SK-N-SH (cell line): ENCODE measurements at regions not wholly inside any gene's neighbourhood (a gene's known extent, or its start where the extent isn't known, plus 50 kb on each side); places are given as distances from the start of the nearest gene placed in this dataset.
A peak's percentile ranks its signal among the peaks of the same experiment; 100 is the strongest.

ENCODE experiments used
- CTCF ChIA-PET: fragments of 300-600, 350-600 bp; formaldehyde crosslinking; extraction: SDS; loops from one replicate; lab custom pipeline; 2021; lab: Yijun Ruan, JAX
- POLR2A ChIA-PET: fragments of 350-600 bp; sonication (Branson Sonifier 250); formaldehyde crosslinking; extraction: SDS; loops from one replicate; lab custom pipeline; 2020; ENCODE audit warnings: antibody characterized with exemption, inconsistent platforms; lab: Yijun Ruan, JAX
- DNase-seq: peaks from one replicate; pipeline ENCODE4 v3.0.0; 2012
- H2AFZ ChIP-seq: fragments of 200-600 bp; sonication (generic); 2 replicates; pipeline ENCODE4 v1.8.1; 2016; ENCODE audit warnings: antibody characterized with exemption, mild to moderate bottlenecking, low read depth
- H3F3A ChIP-seq: fragments of 200-600 bp; sonication (generic); replicated peaks from 2 replicates; pipeline ENCODE3; 2016; ENCODE audit warnings: antibody characterized with exemption, mild to moderate bottlenecking; ENCODE audit not compliant: insufficient read depth
- H3K27ac ChIP-seq, 2 experiments: fragments of 200-500 bp in 1 of 2; fragments of 200-600 bp in 1 of 2; sonication (Bioruptor generic) in 1 of 2; sonication (generic), shearing (Covaris generic) in 1 of 2; 2 replicates each; pipeline versions ENCODE4 v1.5.1 to v1.6.1; 2014 to 2016; ENCODE audit warnings: low read depth in 2 of 2, inconsistent platforms in 1 of 2, low read length in 1 of 2, mild to moderate bottlenecking in 1 of 2, mixed read lengths in 1 of 2
- H3K27me3 ChIP-seq: fragments of 200-600 bp; sonication (generic), shearing (Covaris generic); 2 replicates; pipeline ENCODE4 v1.6.1; 2016; ENCODE audit warnings: mixed run types; ENCODE audit not compliant: insufficient read depth
- H3K36me3 ChIP-seq, 2 experiments: fragments of 200-500 bp in 1 of 2; fragments of 200-600 bp in 1 of 2; sonication (Bioruptor generic) in 1 of 2; sonication (generic) in 1 of 2; replicated peaks in 1 of 2; 2 replicates each; pipeline versions ENCODE3 to v1.5.1; 2014 to 2016; ENCODE audit warnings: low read length in 1 of 2, mild to moderate bottlenecking in 1 of 2; ENCODE audit not compliant: insufficient read depth in 2 of 2, control insufficient read depth in 1 of 2
- H3K4me1 ChIP-seq, 2 experiments: fragments of 200-500 bp in 1 of 2; fragments of 200-600 bp in 1 of 2; sonication (Bioruptor generic) in 1 of 2; sonication (generic), shearing (Covaris generic) in 1 of 2; 2 replicates each; pipeline versions ENCODE4 v1.5.1 to v1.6.1; 2014 to 2016; ENCODE audit warnings: low read depth in 1 of 2, low read length in 1 of 2, mixed run types in 1 of 2; ENCODE audit not compliant: insufficient read depth in 2 of 2, control insufficient read depth in 1 of 2
- H3K4me2 ChIP-seq: fragments of 200-600 bp; sonication (generic), shearing (Covaris generic); 2 replicates; pipeline ENCODE4 v1.6.1; 2017; ENCODE audit warnings: mixed run types
- H3K4me3 ChIP-seq, 2 experiments: fragments of 200-500 bp in 1 of 2; fragments of 200-600 bp in 1 of 2; sonication (Bioruptor generic) in 1 of 2; sonication (generic), shearing (Covaris generic) in 1 of 2; 2 replicates each; pipeline versions ENCODE4 v1.5.1 to v1.8.1; 2014 to 2016; ENCODE audit warnings: low read depth in 2 of 2, inconsistent platforms in 1 of 2, low read length in 1 of 2, mild to moderate bottlenecking in 1 of 2, mixed read lengths in 1 of 2, moderate library complexity in 1 of 2
- H3K79me2 ChIP-seq: fragments of 200-600 bp; sonication (generic); 2 replicates; pipeline ENCODE4 v1.8.1; 2017; ENCODE audit warnings: mild to moderate bottlenecking; ENCODE audit not compliant: insufficient read depth
- H3K9ac ChIP-seq: fragments of 200-600 bp; sonication (generic); 2 replicates; pipeline ENCODE4 v1.6.1; 2017; ENCODE audit warnings: mixed run types
- H3K9me2 ChIP-seq: fragments of 200-600 bp; sonication (generic); 2 replicates; pipeline ENCODE4 v1.6.1; 2017; ENCODE audit warnings: mixed run types
- H3K9me3 ChIP-seq: fragments of 200-600 bp; sonication (generic); 2 replicates; pipeline ENCODE4 v1.6.1; 2017; ENCODE audit warnings: mixed run types, mild to moderate bottlenecking, moderate library complexity
- H4K20me1 ChIP-seq: fragments of 200-600 bp; sonication (generic); 2 replicates; pipeline ENCODE4 v1.6.1; 2017; ENCODE audit warnings: mild to moderate bottlenecking, mixed run types; ENCODE audit not compliant: insufficient read depth
- CHD2 ChIP-seq: fragments of 150-350 bp; IDR thresholded peaks from 2 replicates; pipeline ENCODE4 v1.6.1; 2018; ENCODE audit warnings: low read length; ENCODE audit not compliant: partially characterized antibody
- CTCF ChIP-seq: fragments of 200-600 bp; sonication (generic); IDR thresholded peaks from 2 replicates; pipeline ENCODE4 v1.6.1; 2017; ENCODE audit warnings: antibody characterized with exemption, mild to moderate bottlenecking, moderate library complexity
- ELF1 ChIP-seq: IDR thresholded peaks from 2 replicates; pipeline ENCODE4 v1.4.0; 2012
- EP300 ChIP-seq, 2 experiments: IDR thresholded peaks; 2 replicates each; pipeline versions ENCODE4 v1.4.0 to v1.6.1; 2012; ENCODE audit warnings: borderline replicate concordance in 1 of 2, low read depth in 1 of 2, low read length in 1 of 2
- FOXJ3 ChIP-seq: sonication (generic); formaldehyde crosslinking; IDR thresholded peaks from 2 replicates; pipeline ENCODE4 v1.5.1; 2020; ENCODE audit warnings: mild to moderate bottlenecking, missing genetic modification reagents
- FOXM1 ChIP-seq: IDR thresholded peaks from 2 replicates; pipeline ENCODE4 v1.4.0; 2012; ENCODE audit warnings: low read depth, mild to moderate bottlenecking
- GABPA ChIP-seq: IDR thresholded peaks from 2 replicates; pipeline ENCODE4 v1.4.0; 2012; ENCODE audit warnings: low read depth, mild to moderate bottlenecking
- GATA2 ChIP-seq: sonication (generic); formaldehyde crosslinking; IDR thresholded peaks from 2 replicates; pipeline ENCODE4 v1.5.0; 2020; ENCODE audit warnings: mild to moderate bottlenecking, missing genetic modification reagents
- MEF2A ChIP-seq: IDR thresholded peaks from 2 replicates; pipeline ENCODE4 v1.4.0; 2012; ENCODE audit warnings: low read depth, borderline replicate concordance
- NFIC ChIP-seq: IDR thresholded peaks from 2 replicates; pipeline ENCODE4 v1.4.0; 2012; ENCODE audit warnings: borderline replicate concordance
- NRF1 ChIP-seq: IDR thresholded peaks from 2 replicates; pipeline ENCODE4 v1.6.1; 2012; ENCODE audit warnings: low read depth, mild to moderate bottlenecking, low read length
- RCOR1 ChIP-seq: fragments of 150-350 bp; IDR thresholded peaks from 2 replicates; pipeline ENCODE4 v1.6.1; 2017; ENCODE audit warnings: antibody characterized with exemption, low read length
- RFX5 ChIP-seq: IDR thresholded peaks from 2 replicates; pipeline ENCODE4 v1.6.1; 2012; ENCODE audit warnings: mild to moderate bottlenecking, improper control_type of control experiment, low read length
- RXRA ChIP-seq: IDR thresholded peaks from 2 replicates; pipeline ENCODE4 v1.4.0; 2012; ENCODE audit warnings: low read depth, mild to moderate bottlenecking, borderline replicate concordance
- SMC3 ChIP-seq: IDR thresholded peaks from 2 replicates; pipeline ENCODE4 v1.6.1; 2012; ENCODE audit warnings: low read depth, low read length, improper control_type of control experiment
- TAF1 ChIP-seq: IDR thresholded peaks from 2 replicates; pipeline ENCODE4 v1.6.1; 2012; ENCODE audit warnings: low read depth, mild to moderate bottlenecking, low read length, moderate library complexity, borderline replicate concordance
- TEAD4 ChIP-seq: IDR thresholded peaks from 2 replicates; pipeline ENCODE4 v1.4.0; 2012; ENCODE audit warnings: mild to moderate bottlenecking, borderline replicate concordance; ENCODE audit not compliant: insufficient read depth
- YY1 ChIP-seq: IDR thresholded peaks from 2 replicates; pipeline ENCODE4 v1.4.0; 2012; ENCODE audit warnings: low read depth, mild to moderate bottlenecking
- WGBS: methylation state at CpG from one replicate; pipeline ENCODE4 v1.1.6; 2017; ENCODE audit warnings: low lambda C conversion rate; 5-methylcytosine and 5-hydroxymethylcytosine counted together
- TF ChIP-seq, protein P1 (sequence below): IDR thresholded peaks from 2 replicates; pipeline ENCODE4 v1.6.1; 2012; ENCODE audit warnings: mild to moderate bottlenecking, low read depth, low read length, moderate library complexity

DNA sequence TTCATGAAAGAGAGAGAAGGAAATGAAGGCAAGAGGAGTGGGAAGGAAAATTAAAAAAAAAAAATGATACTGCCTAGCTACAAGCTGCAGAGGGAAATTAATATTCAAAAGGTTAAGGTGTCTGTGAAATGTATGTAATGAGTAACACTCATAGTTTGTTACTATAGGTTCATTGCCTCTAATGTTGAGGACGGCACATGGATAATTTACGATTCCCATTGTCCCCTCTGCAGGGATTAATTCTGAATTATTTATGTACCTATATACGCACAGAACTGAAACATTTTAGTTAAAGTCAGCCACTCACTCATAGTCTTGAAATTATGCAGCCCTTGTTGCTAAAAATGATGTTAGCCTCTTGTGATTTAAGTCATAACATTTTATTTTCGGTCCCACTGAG is 869.1 kb downstream of the NR2F1-AS1 start:
- Histone ChIP-seq H3K4me3 (no peak overlapping the region), H3K36me3 (no peaks in the 10 kb centered on the region), H3K9me3 (no peaks in the 10 kb centered on the region), H3K79me2 (no peaks in the 10 kb centered on the region), H3K27me3 (no peaks in the 10 kb centered on the region), H3K4me1 (no peaks in the 10 kb centered on the region), H3K27ac (no peak overlapping the region), H2AFZ (peak overlapping the region; percentile 8; the same call in 1 of the 2 replicates), H3F3A (peaks cover 4% of the 10 kb centered on the region), H3K9ac (no peak overlapping the region), H3K9me2 (0 out of 2 replicates have a peak, but pooled peaks cover under 1% of the 10 kb centered on the region), H4K20me1 (no peaks in the 10 kb centered on the region), H3K4me2 (no peak overlapping the region)
- TF ChIP-seq GABPA (no peak), CTCF (no peak), FOXJ3 (CRISPR knock-in tag) (no peak), RXRA (no peak), NRF1 (no peak), YY1 (no peak)
- WGBS, result 83% methylated on average over 4 of the region's 4 CpGs
- no peak for DNase-seq
- ChIA-PET CTCF (no interaction called here), POLR2A (no interaction called here)

- Histone ChIP-seq H3F3A (peaks cover 3% of the 10 kb centered on the region), H2AFZ (no peak overlapping the region)
- DNase-seq, result no peak
Observed at GRCh38 chr5:92704590-92704989, 876.4 kb downstream of the NR2F1-AS1 start.

More at GRCh38 chr5:92704590-92704989, 876.4 kb downstream of the NR2F1-AS1 start:
- Histone ChIP-seq H3K27me3 (no peaks in the 10 kb centered on the region), H3K27ac (no peak overlapping the region)
- TF ChIP-seq GATA2 (CRISPR knock-in tag) (no peak), CTCF (no peak), ELF1 (no peak), TEAD4 (no peak), CHD2 (no peak), MEF2A (no peak), EP300 (IDR thresholded peaks at IDR 0.05; ENCODE audit: borderline replicate concordance in 1 of 2, low read depth in 1 of 2, low read length in 1 of 2) (no peak), TAF1 (no peak), FOXM1 (no peak), RCOR1 (no peak), RFX5 (no peak), NFIC (no peak), SMC3 (no peak)
- TF ChIP-seq, protein P1, sequence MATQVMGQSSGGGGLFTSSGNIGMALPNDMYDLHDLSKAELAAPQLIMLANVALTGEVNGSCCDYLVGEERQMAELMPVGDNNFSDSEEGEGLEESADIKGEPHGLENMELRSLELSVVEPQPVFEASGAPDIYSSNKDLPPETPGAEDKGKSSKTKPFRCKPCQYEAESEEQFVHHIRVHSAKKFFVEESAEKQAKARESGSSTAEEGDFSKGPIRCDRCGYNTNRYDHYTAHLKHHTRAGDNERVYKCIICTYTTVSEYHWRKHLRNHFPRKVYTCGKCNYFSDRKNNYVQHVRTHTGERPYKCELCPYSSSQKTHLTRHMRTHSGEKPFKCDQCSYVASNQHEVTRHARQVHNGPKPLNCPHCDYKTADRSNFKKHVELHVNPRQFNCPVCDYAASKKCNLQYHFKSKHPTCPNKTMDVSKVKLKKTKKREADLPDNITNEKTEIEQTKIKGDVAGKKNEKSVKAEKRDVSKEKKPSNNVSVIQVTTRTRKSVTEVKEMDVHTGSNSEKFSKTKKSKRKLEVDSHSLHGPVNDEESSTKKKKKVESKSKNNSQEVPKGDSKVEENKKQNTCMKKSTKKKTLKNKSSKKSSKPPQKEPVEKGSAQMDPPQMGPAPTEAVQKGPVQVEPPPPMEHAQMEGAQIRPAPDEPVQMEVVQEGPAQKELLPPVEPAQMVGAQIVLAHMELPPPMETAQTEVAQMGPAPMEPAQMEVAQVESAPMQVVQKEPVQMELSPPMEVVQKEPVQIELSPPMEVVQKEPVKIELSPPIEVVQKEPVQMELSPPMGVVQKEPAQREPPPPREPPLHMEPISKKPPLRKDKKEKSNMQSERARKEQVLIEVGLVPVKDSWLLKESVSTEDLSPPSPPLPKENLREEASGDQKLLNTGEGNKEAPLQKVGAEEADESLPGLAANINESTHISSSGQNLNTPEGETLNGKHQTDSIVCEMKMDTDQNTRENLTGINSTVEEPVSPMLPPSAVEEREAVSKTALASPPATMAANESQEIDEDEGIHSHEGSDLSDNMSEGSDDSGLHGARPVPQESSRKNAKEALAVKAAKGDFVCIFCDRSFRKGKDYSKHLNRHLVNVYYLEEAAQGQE, result no peak
- TF ChIP-seq, all 33 proteins: peak for 0
- ChIA-PET POLR2A (no interaction called here), CTCF (interaction anchor here (1.0 kb wide), 1 partner anchor 13 kb away, joined by 4 read pairs; no protein-coding TSS in a partner anchor)
- no peaks in the 10 kb centered on the region for H3K36me3 ChIP-seq
- H3K9me2 ChIP-seq, result peaks cover 2% of the 10 kb centered on the region; the same call in 1 of the 2 replicates
- no peak overlapping the region for H3K9ac ChIP-seq
- no peaks in the 10 kb centered on the region for H4K20me1 ChIP-seq
- no peak overlapping the region for H3K4me3 ChIP-seq
- H3K4me2 ChIP-seq, result no peak overlapping the region
- peaks cover 0 to 9% of the 10 kb centered on the region in 2 experiments; a peak in 2 of 4 replicates for H3K4me1 ChIP-seq
- H3K79me2 ChIP-seq, result no peaks in the 10 kb centered on the region
- no peaks in the 10 kb centered on the region for H3K9me3 ChIP-seq
